GM19452 (cell line): ENCODE measurements at regions not wholly inside any gene's neighbourhood (a gene's known extent, or its start where the extent isn't known, plus 50 kb on each side); places are given as distances from the start of the nearest gene placed in this dataset.

Experiments used
- ATAC-seq: cut with Tn5 transposase; IDR thresholded peaks from one replicate; pipeline ENCODE4 v1.9.1; 2021; ENCODE audit not compliant: unreplicated experiment

- ATAC-seq = no peak
These were observed 101.8 kb upstream of the TLR3 start for GRCh38 chr4:185966997-185967775.

- no peak for ATAC-seq
These were observed 99.3 kb upstream of the TLR3 start for GRCh38 chr4:185969657-185970056.

GRCh38 chr4:185987961-185988627 is 80.9 kb upstream of the TLR3 start:
- no peak for ATAC-seq

GRCh38 chr4:185991770-185992169 is 77.2 kb upstream of the TLR3 start:
- ATAC-seq = no peak

GRCh38 chr4:185992585-185992984 is 76.4 kb upstream of the TLR3 start:
- no peak for ATAC-seq

GRCh38 chr4:185993328-185993973 is 75.5 kb upstream of the TLR3 start:
- no peak for ATAC-seq

GRCh38 chr4:185994750-185995149 is 74.2 kb upstream of the TLR3 start:
- no peak for ATAC-seq

GRCh38 chr4:185995665-185996064 is 73.3 kb upstream of the TLR3 start:
- ATAC-seq = no peak

GRCh38 chr4:185997296-185997695 is 71.7 kb upstream of the TLR3 start:
- ATAC-seq = no peak

GRCh38 chr4:185998791-185999190 is 70.2 kb upstream of the TLR3 start:
- no peak for ATAC-seq

GRCh38 chr4:185999207-185999606 is 69.7 kb upstream of the TLR3 start:
- ATAC-seq = no peak

- no peak for ATAC-seq
These were observed 66.1 kb upstream of the TLR3 start for GRCh38 chr4:186002853-186003252.

GRCh38 chr4:186003746-186004145 is 65.2 kb upstream of the TLR3 start:
- ATAC-seq = no peak

GRCh38 chr4:186008057-186008456 is 60.9 kb upstream of the TLR3 start:
- no peak for ATAC-seq

GRCh38 chr4:186009976-186010375 is 59.0 kb upstream of the TLR3 start:
- ATAC-seq = no peak

GRCh38 chr4:186010821-186011220 is 58.1 kb upstream of the TLR3 start:
- ATAC-seq = no peak

GRCh38 chr4:186012071-186012470 is 56.9 kb upstream of the TLR3 start:
- no peak for ATAC-seq

- no peak for ATAC-seq
These were observed 55.4 kb upstream of the TLR3 start for GRCh38 chr4:186013419-186014186.

GRCh38 chr4:186015212-186015817 is 53.6 kb upstream of the TLR3 start:
- ATAC-seq = no peak

- no peak for ATAC-seq
These were observed 52.2 kb upstream of the TLR3 start for GRCh38 chr4:186016796-186017195.

GRCh38 chr4:186017801-186018200 is 51.2 kb upstream of the TLR3 start:
- no peak for ATAC-seq
